NCI-H510A treated with DMSO at 0.1 percent for 48 hours (cell line): ENCODE measurements at regions not wholly inside any gene's neighbourhood (a gene's known extent, or its start where the extent isn't known, plus 50 kb on each side); places are given as distances from the start of the nearest gene placed in this dataset.
A peak's percentile ranks its signal among the peaks of the same experiment; 100 is the strongest.
"Not testable (repeated sequence)": the region's sequence is repeated elsewhere in the genome, so short reads cannot be mapped to it uniquely, and the experiment has no call there.

Source experiments
- DNase-seq: peaks from one replicate; lab custom pipeline; 2025; lab: John Stamatoyannopoulos, UW

- no peak for DNase-seq
Observed at GRCh38 chr16:79407005-79407404, 193.5 kb downstream of the MAF start.

GRCh38 chr16:79404571-79404970, 196.0 kb downstream of the MAF start:
- no peak for DNase-seq

- DNase-seq: no peak
Observed at GRCh38 chr16:79403534-79403933, 197.0 kb downstream of the MAF start.

GRCh38 chr16:79402920-79403319, 197.6 kb downstream of the MAF start:
- no peak for DNase-seq

- DNase-seq: no peak
Observed at GRCh38 chr16:79402356-79402755, 198.2 kb downstream of the MAF start.

- DNase-seq: no peak
Observed at GRCh38 chr16:79401782-79402181, 198.8 kb downstream of the MAF start.

GRCh38 chr16:79401157-79401556, 199.4 kb downstream of the MAF start:
- DNase-seq: no peak

- no peak for DNase-seq
Observed at GRCh38 chr16:79400462-79401149, 199.9 kb downstream of the MAF start.

- no peak for DNase-seq
Observed at GRCh38 chr16:79395591-79395990, 204.9 kb downstream of the MAF start.

GRCh38 chr16:79394206-79394605, 206.3 kb downstream of the MAF start:
- DNase-seq: no peak

GRCh38 chr16:79393564-79393963, 207.0 kb downstream of the MAF start:
- DNase-seq: no peak

- no peak for DNase-seq
Observed at GRCh38 chr16:79393127-79393526, 207.4 kb downstream of the MAF start.

- no peak for DNase-seq
Observed at GRCh38 chr16:79392081-79392480, 208.5 kb downstream of the MAF start.

GRCh38 chr16:79391395-79391794, 209.1 kb downstream of the MAF start:
- DNase-seq: no peak

- no peak for DNase-seq
Observed at GRCh38 chr16:79390481-79391051, 210.0 kb downstream of the MAF start.

- no peak for DNase-seq
Observed at GRCh38 chr16:79388396-79388795, 212.1 kb downstream of the MAF start.

GRCh38 chr16:79386299-79386698, 214.2 kb downstream of the MAF start:
- DNase-seq: no peak

GRCh38 chr16:79381603-79382042, 218.9 kb downstream of the MAF start:
- no peak for DNase-seq

- peak; percentile 2 for DNase-seq
Observed at GRCh38 chr16:79380995-79381602, 219.4 kb downstream of the MAF start.

GRCh38 chr16:79379095-79379494, 221.4 kb downstream of the MAF start:
- DNase-seq: no peak

- DNase-seq: not testable (repeated sequence)
Observed at GRCh38 chr16:79377082-79377481, 223.5 kb downstream of the MAF start.

GRCh38 chr16:79375351-79375750, 225.2 kb downstream of the MAF start:
- no peak for DNase-seq

GRCh38 chr16:79372503-79373184, 227.9 kb downstream of the MAF start:
- DNase-seq: no peak
